Spleen (tissue), 7 donors: ENCODE measurements at regions not wholly inside any gene's neighbourhood (a gene's known extent, or its start where the extent isn't known, plus 50 kb on each side); places are given as distances from the start of the nearest gene placed in this dataset.

Source experiments
- CTCF ChIP-seq, 11 experiments: fragments of 200-600 bp in 7 of 11; fragments of 450-650 bp in 4 of 11; sonication (generic) in 4 of 11; IDR thresholded peaks in 8 of 11; conservative IDR thresholded peaks in 3 of 11; 1 replicate in 7 of 11; 2 replicates in 4 of 11; pipeline versions ENCODE4 v1.4.0 to v1.8.0; 2016 to 2021; ENCODE audit warnings: antibody characterized with exemption in 11 of 11, inconsistent platforms in 4 of 11, mild to moderate bottlenecking in 1 of 11
- POLR2A ChIP-seq, 3 donors: fragments of 450-650 bp; IDR thresholded peaks; one replicate each; pipeline ENCODE4 v1.5.1; 2017; ENCODE audit warnings: antibody characterized with exemption in 3 of 3, mild to moderate bottlenecking in 1 of 3
- donor health status: DM: no; HTN: no; CAD: no; lungs with moderate emphysema.
- donor health status: DM: no; HTN: no; CAD: no.
- donor health status: DM: no; HTN: no; CAD: no.

- no peak for TF ChIP-seq CTCF (IDR thresholded peaks at IDR 0.05 in 8 of 11, conservative IDR thresholded peaks at IDR 0.05 in 3 of 11)
- no peak for TF ChIP-seq POLR2A (IDR thresholded peaks at IDR 0.05)
These were observed 162.8 kb upstream of the ZMIZ1 start for GRCh38 chr10:78905957-78906308.
